ENCODE measurements at regions not wholly inside any gene's neighbourhood (a gene's known extent, or its start where the extent isn't known, plus 50 kb on each side); places are given as distances from the start of the nearest gene placed in this dataset.

DNA sequence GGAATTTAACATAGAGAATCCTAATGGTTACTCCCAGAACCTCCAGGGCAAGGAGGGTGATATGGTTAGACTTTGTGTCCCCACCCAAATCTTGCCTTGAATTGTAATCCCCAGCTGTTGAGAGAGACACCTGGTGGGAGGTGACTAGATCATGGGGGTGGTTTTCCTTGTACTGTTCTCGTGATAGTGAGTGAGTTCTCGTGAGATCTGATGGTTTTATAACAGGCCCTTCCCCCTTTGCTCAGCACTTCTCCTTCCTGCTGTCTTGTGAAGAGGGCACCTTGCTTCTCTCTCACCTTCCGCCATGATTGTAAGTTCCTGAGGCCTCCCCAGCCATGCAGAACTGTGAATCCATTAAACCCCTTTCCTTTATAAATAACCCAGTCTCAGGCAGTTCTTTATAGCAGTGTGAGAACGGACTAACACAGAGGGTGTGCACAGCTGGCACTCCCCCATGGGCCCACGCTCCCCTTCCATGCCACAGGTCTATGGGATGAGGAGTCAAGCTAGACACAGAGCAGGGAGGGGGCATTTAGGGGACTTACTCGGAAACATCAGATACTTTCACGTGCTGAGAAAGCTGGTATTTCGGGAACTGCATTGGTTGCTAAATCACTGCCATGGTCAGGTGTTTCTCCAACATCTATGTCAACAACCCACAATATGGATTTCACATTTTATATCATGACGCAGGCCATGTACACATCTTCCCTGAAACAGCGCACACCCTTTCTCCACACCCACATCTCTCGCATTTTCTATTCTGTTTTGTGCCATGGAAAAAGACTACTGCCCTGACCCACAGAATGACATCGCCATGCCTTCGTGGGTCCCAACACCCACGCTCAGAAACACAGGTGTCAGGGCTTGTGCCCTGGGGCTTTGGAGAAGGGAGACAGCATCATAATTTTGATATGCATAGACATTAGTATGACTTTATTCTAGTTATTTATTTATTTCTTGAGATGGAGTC is 199.1 kb upstream of the GSE1 start:
- no peak for FAIRE-seq
- Histone ChIP-seq H3K4me3 (ENCODE audit: control insufficient read depth in 2 of 3, extremely low read depth in 1 of 3, insufficient read depth in 2 of 3, low read depth in 1 of 3, low read length in 3 of 3) (no peak overlapping the region), H3K9ac (ENCODE audit: control insufficient read depth, extremely low read depth, insufficient read depth, low read length) (no peak overlapping the region), H3K9me3 (ENCODE audit: control insufficient read depth, low read depth, low read length) (no peaks in the 10 kb centered on the region), H3K9me1 (ENCODE audit: control insufficient read depth, extremely low read depth, insufficient read depth, low read length) (no peaks in the 10 kb centered on the region), H3K79me2 (ENCODE audit: control insufficient read depth, insufficient read depth, low read length) (no peaks in the 10 kb centered on the region), H3K27ac (ENCODE audit: control insufficient read depth, insufficient read depth, low read length) (no peak overlapping the region), H4K20me1 (ENCODE audit: control insufficient read depth, extremely low read depth, insufficient read depth, low read length) (no peaks in the 10 kb centered on the region), H3K27me3 (ENCODE audit: control insufficient read depth, extremely low read depth, insufficient read depth, low read length) (no peaks in the 10 kb centered on the region), H3K4me2 (ENCODE audit: control insufficient read depth, extremely low read depth, insufficient read depth, low read depth, low read length) (no peak overlapping the region), H3K36me3 (ENCODE audit: control insufficient read depth in 2 of 2, extremely low read depth in 1 of 2, insufficient read depth in 2 of 2, low read length in 2 of 2) (no peaks in the 10 kb centered on the region), H2AFZ (ENCODE audit: control insufficient read depth, low read length) (no peak overlapping the region), H3K4me1 (ENCODE audit: control insufficient read depth, extremely low read depth, insufficient read depth, low read length) (peaks cover 3% of the 10 kb centered on the region)
- DNase-seq (ENCODE audit: low read depth, low spot score), result no peak
- dilution Hi-C loops (cut with MboI; ENCODE audit: extremely low pct_ligation_motif_present, low sequenced_read_pairs), result no loop called here
- no peak for TF ChIP-seq EZH2 (IDR thresholded peaks at IDR 0.05; ENCODE audit: low read length)
- TF ChIP-seq, protein P1, sequence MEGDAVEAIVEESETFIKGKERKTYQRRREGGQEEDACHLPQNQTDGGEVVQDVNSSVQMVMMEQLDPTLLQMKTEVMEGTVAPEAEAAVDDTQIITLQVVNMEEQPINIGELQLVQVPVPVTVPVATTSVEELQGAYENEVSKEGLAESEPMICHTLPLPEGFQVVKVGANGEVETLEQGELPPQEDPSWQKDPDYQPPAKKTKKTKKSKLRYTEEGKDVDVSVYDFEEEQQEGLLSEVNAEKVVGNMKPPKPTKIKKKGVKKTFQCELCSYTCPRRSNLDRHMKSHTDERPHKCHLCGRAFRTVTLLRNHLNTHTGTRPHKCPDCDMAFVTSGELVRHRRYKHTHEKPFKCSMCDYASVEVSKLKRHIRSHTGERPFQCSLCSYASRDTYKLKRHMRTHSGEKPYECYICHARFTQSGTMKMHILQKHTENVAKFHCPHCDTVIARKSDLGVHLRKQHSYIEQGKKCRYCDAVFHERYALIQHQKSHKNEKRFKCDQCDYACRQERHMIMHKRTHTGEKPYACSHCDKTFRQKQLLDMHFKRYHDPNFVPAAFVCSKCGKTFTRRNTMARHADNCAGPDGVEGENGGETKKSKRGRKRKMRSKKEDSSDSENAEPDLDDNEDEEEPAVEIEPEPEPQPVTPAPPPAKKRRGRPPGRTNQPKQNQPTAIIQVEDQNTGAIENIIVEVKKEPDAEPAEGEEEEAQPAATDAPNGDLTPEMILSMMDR (optimal IDR thresholded peaks at IDR 0.05 in 1 of 3, IDR thresholded peaks at IDR 0.05 in 1 of 3, conservative IDR thresholded peaks at IDR 0.05 in 1 of 3; ENCODE audit: extremely low read depth in 1 of 3, insufficient read depth in 2 of 3, low read length in 3 of 3), result no peak

DNA sequence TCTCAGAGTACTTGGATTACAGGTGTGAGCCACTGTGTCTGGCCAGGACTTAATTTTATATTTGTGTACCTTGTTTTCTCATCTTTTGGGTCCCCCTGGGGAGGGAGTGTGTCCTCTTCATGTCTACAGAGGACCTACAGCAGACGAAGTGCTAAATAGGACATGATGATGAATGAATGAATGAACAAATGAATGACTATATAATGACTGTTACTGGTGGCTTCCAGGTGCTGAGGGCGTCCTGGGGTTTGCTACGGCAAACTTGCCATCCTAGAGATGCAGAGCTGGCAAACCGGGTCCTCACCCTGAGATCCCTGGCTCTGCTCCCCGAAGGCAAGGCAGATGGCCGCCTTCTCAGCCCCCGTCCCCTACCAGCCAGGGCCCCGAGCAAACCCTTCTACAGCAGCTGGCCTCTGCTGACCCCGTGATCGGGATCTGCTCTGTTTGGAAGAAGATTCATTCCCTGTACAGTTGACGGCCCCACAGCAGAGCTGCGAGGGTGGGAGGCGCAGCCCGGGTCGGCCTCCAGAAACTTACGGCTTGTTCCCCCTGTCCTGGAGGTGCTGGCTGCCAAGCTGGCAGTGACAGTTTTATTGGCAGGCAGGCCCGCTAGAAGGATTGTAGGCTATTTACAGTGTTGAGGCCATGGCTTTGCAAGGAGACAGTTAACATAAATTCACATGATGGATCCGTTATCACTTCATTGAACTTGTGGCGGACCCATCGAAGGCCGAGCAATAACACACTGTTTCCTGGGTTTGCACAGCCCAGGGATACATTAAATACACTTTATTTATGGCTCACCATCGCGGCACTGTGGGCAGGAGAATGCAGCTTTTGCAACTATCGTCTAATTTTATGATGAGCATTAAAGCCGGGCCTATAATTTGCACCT is 197.7 kb upstream of the GSE1 start:
- Histone ChIP-seq H3K79me2 (ENCODE audit: control insufficient read depth, insufficient read depth, low read length) (no peaks in the 10 kb centered on the region), H3K9ac (ENCODE audit: control insufficient read depth, extremely low read depth, insufficient read depth, low read length) (no peak overlapping the region), H3K36me3 (ENCODE audit: control insufficient read depth in 2 of 2, extremely low read depth in 1 of 2, insufficient read depth in 2 of 2, low read length in 2 of 2) (no peaks in the 10 kb centered on the region), H2AFZ (ENCODE audit: control insufficient read depth, low read length) (no peak overlapping the region), H3K9me3 (ENCODE audit: control insufficient read depth, low read depth, low read length) (no peaks in the 10 kb centered on the region), H3K9me1 (ENCODE audit: control insufficient read depth, extremely low read depth, insufficient read depth, low read length) (no peaks in the 10 kb centered on the region), H3K4me3 (ENCODE audit: control insufficient read depth in 2 of 3, extremely low read depth in 1 of 3, insufficient read depth in 2 of 3, low read depth in 1 of 3, low read length in 3 of 3) (no peak overlapping the region), H4K20me1 (ENCODE audit: control insufficient read depth, extremely low read depth, insufficient read depth, low read length) (no peaks in the 10 kb centered on the region), H3K4me2 (ENCODE audit: control insufficient read depth, extremely low read depth, insufficient read depth, low read depth, low read length) (no peak overlapping the region), H3K27me3 (ENCODE audit: control insufficient read depth, extremely low read depth, insufficient read depth, low read length) (no peaks in the 10 kb centered on the region), H3K27ac (ENCODE audit: control insufficient read depth, insufficient read depth, low read length) (no peak overlapping the region), H3K4me1 (ENCODE audit: control insufficient read depth, extremely low read depth, insufficient read depth, low read length) (peaks cover 3% of the 10 kb centered on the region)
- FAIRE-seq (no peak), DNase-seq (ENCODE audit: low read depth, low spot score) (no peak)
- dilution Hi-C loops (cut with MboI; ENCODE audit: extremely low pct_ligation_motif_present, low sequenced_read_pairs), result no loop called here
- TF ChIP-seq EZH2 (IDR thresholded peaks at IDR 0.05; ENCODE audit: low read length), result no peak
- TF ChIP-seq, protein P1 (optimal IDR thresholded peaks at IDR 0.05 in 1 of 3, IDR thresholded peaks at IDR 0.05 in 1 of 3, conservative IDR thresholded peaks at IDR 0.05 in 1 of 3; ENCODE audit: extremely low read depth in 1 of 3, insufficient read depth in 2 of 3, low read length in 3 of 3), result no peak
